H1 (cell line): ENCODE measurements at regions not wholly inside any gene's neighbourhood (a gene's known extent, or its start where the extent isn't known, plus 50 kb on each side); places are given as distances from the start of the nearest gene placed in this dataset.

Experiments used
- CTCF ChIA-PET: fragments of 300-600 bp; sonication (Branson Sonifier 250); formaldehyde crosslinking; loops from one replicate; lab custom pipeline; 2021; ENCODE audit not compliant: partially characterized antibody; lab: Charles Lee
- POLR2A ChIA-PET: fragments of 300-600 bp; sonication (Branson Sonifier 250); formaldehyde crosslinking; loops from one replicate; lab custom pipeline; 2021; ENCODE audit warnings: inconsistent platforms; ENCODE audit not compliant: partially characterized antibody; lab: Charles Lee
- DNase-seq, 2 experiments: peaks; one replicate each; pipeline versions ENCODE4 v3.0.0 to v3.0.0-alpha.2; 2010 to 2022; ENCODE audit warnings: low spot score in 2 of 2, low read depth in 1 of 2, mixed read lengths in 1 of 2
- FAIRE-seq: peaks from 2 replicates; lab custom pipeline; 2011; peaks lifted over from hg19 to GRCh38; lab: Jason Lieb, UNC
- H2AFZ ChIP-seq: 2 replicates; pipeline ENCODE4 v1.8.1; 2012; ENCODE audit warnings: low read length, inconsistent platforms
- H2AK5ac ChIP-seq: 2 replicates; pipeline ENCODE4 v1.6.1; 2013; ENCODE audit warnings: low read depth, low read length
- H2BK120ac ChIP-seq: replicated peaks from 2 replicates; pipeline ENCODE3; 2013; ENCODE audit warnings: low read depth, low read length, inconsistent platforms
- H2BK12ac ChIP-seq: 2 replicates; pipeline ENCODE4 v1.6.1; 2013; ENCODE audit warnings: low read depth, low read length
- H2BK15ac ChIP-seq: 2 replicates; pipeline ENCODE4 v1.6.1; 2013; ENCODE audit warnings: low read length
- H2BK20ac ChIP-seq: 2 replicates; pipeline ENCODE4 v1.6.1; 2013; ENCODE audit warnings: low read length
- H2BK5ac ChIP-seq: 2 replicates; pipeline ENCODE4 v1.6.1; 2013; ENCODE audit warnings: low read depth, low read length
- H3K14ac ChIP-seq: 2 replicates; pipeline ENCODE4 v1.6.1; 2013; ENCODE audit warnings: inconsistent platforms; ENCODE audit not compliant: insufficient read length
- H3K18ac ChIP-seq: 2 replicates; pipeline ENCODE4 v1.6.1; 2013; ENCODE audit warnings: low read length; ENCODE audit errors: extremely low read depth
- H3K23ac ChIP-seq: 2 replicates; pipeline ENCODE4 v1.6.1; 2013; ENCODE audit warnings: inconsistent platforms; ENCODE audit not compliant: insufficient read length
- H3K23me2 ChIP-seq: 2 replicates; pipeline ENCODE4 v1.6.1; 2013; ENCODE audit warnings: low read depth, low read length
- H3K27ac ChIP-seq: 2 replicates; pipeline ENCODE4 v1.6.1; 2011; ENCODE audit warnings: low read depth, low read length, inconsistent platforms
- H3K27me3 ChIP-seq, 4 experiments: replicated peaks in 1 of 4; 1 replicate in 1 of 4; 2 replicates in 3 of 4; pipeline versions ENCODE4 v1.6.1 to v1.8.1; 2011 to 2013; ENCODE audit warnings: low read length in 3 of 4, mild to moderate bottlenecking in 3 of 4, inconsistent platforms in 2 of 4, mixed read lengths in 2 of 4, moderate library complexity in 1 of 4; ENCODE audit not compliant: control insufficient read depth in 3 of 4, insufficient read depth in 3 of 4; ENCODE audit errors: extremely low read depth in 1 of 4
- H3K36me3 ChIP-seq, 4 experiments: 2 replicates each; pipeline versions ENCODE4 v1.6.1 to v1.8.1; 2011 to 2013; ENCODE audit warnings: mild to moderate bottlenecking in 4 of 4, low read length in 3 of 4, moderate library complexity in 2 of 4, control low read depth in 1 of 4, inconsistent platforms in 1 of 4; ENCODE audit not compliant: insufficient read depth in 4 of 4, control insufficient read depth in 2 of 4
- H3K4ac ChIP-seq: replicated peaks from 2 replicates; pipeline ENCODE3; 2013; ENCODE audit warnings: low read length, low read depth, mixed read lengths, inconsistent platforms; ENCODE audit not compliant: insufficient read length
- H3K4me1 ChIP-seq, 4 experiments: replicated peaks in 1 of 4; 1 replicate in 1 of 4; 2 replicates in 3 of 4; pipeline versions ENCODE4 v1.6.1 to v1.8.1; 2011 to 2013; ENCODE audit warnings: low read length in 3 of 4, inconsistent platforms in 2 of 4, mixed read lengths in 1 of 4; ENCODE audit not compliant: insufficient read depth in 4 of 4, control insufficient read depth in 3 of 4
- H3K4me2 ChIP-seq, 2 experiments: 2 replicates each; pipeline versions ENCODE4 v1.6.1 to v1.8.1; 2011 to 2013; ENCODE audit warnings: low read depth in 2 of 2, low read length in 2 of 2, control low read depth in 1 of 2, inconsistent platforms in 1 of 2, mild to moderate bottlenecking in 1 of 2; ENCODE audit not compliant: insufficient read depth in 1 of 2
- H3K4me3 ChIP-seq, 4 experiments: fragments of 200-600, 300-600 bp in 1 of 4; sonication (generic), shearing (Covaris generic), sonication (Bioruptor Twin) in 1 of 4; 2 replicates each; pipeline versions ENCODE4 v1.5.1 to v1.8.1; 2011 to 2016; ENCODE audit warnings: low read length in 4 of 4, low read depth in 3 of 4, control low read depth in 2 of 4, inconsistent platforms in 2 of 4, mild to moderate bottlenecking in 2 of 4, mixed read lengths in 1 of 4, moderate library complexity in 1 of 4; ENCODE audit not compliant: insufficient read depth in 2 of 4; ENCODE audit errors: extremely low read depth in 1 of 4
- H3K56ac ChIP-seq: replicated peaks from 2 replicates; pipeline ENCODE3; 2013; ENCODE audit warnings: low read depth, mild to moderate bottlenecking, mixed read lengths, low read length, inconsistent platforms; ENCODE audit not compliant: insufficient read length
- H3K79me1 ChIP-seq: 2 replicates; pipeline ENCODE4 v1.6.1; 2013; ENCODE audit warnings: low read depth, low read length, control low read depth
- H3K79me2 ChIP-seq, 2 experiments: 2 replicates each; pipeline versions ENCODE4 v1.6.1 to v1.8.1; 2012 to 2013; ENCODE audit warnings: low read length in 2 of 2, mild to moderate bottlenecking in 2 of 2, inconsistent platforms in 1 of 2; ENCODE audit not compliant: insufficient read depth in 2 of 2, control insufficient read depth in 1 of 2
- H3K9ac ChIP-seq, 4 experiments: replicated peaks in 1 of 4; 1 replicate in 1 of 4; 2 replicates in 3 of 4; pipeline versions ENCODE4 v1.6.1 to v1.8.1; 2011 to 2013; ENCODE audit warnings: low read depth in 3 of 4, low read length in 3 of 4, control low read depth in 2 of 4, mild to moderate bottlenecking in 2 of 4, moderate library complexity in 2 of 4, inconsistent platforms in 1 of 4; ENCODE audit errors: extremely low read depth in 1 of 4
- H3K9me3 ChIP-seq, 2 experiments: 2 replicates each; pipeline versions ENCODE4 v1.6.1 to v1.8.1; 2012 to 2013; ENCODE audit warnings: mild to moderate bottlenecking in 2 of 2, moderate library complexity in 2 of 2, control low read depth in 1 of 2, inconsistent platforms in 1 of 2, low read depth in 1 of 2, low read length in 1 of 2, mixed read lengths in 1 of 2; ENCODE audit not compliant: insufficient read depth in 2 of 2
- H4K20me1 ChIP-seq, 2 experiments: replicated peaks in 1 of 2; 2 replicates each; pipeline versions ENCODE3 to v1.8.1; 2011 to 2013; ENCODE audit warnings: inconsistent platforms in 2 of 2, low read length in 2 of 2, mild to moderate bottlenecking in 1 of 2; ENCODE audit not compliant: insufficient read depth in 2 of 2, control insufficient read depth in 1 of 2
- H4K5ac ChIP-seq: 2 replicates; pipeline ENCODE4 v1.6.1; 2013; ENCODE audit warnings: low read length, low read depth, mixed read lengths, inconsistent platforms; ENCODE audit not compliant: insufficient read length
- H4K8ac ChIP-seq: 2 replicates; pipeline ENCODE4 v1.8.0; 2013; ENCODE audit warnings: mild to moderate bottlenecking, moderate library complexity, low read length, inconsistent platforms; ENCODE audit not compliant: insufficient read depth; ENCODE audit errors: extremely low read depth
- H4K91ac ChIP-seq: replicated peaks from 2 replicates; pipeline ENCODE3; 2013; ENCODE audit warnings: low read length, mixed read lengths, inconsistent platforms; ENCODE audit not compliant: insufficient read length
- KDM4A ChIP-seq: IDR thresholded peaks from one replicate; pipeline ENCODE4 v1.7.1; 2012; ENCODE audit warnings: low read depth, mild to moderate bottlenecking, moderate library complexity, low read length, inconsistent platforms; ENCODE audit not compliant: severe bottlenecking
- PHF8 ChIP-seq: fragments of 200-600 bp; sonication (generic); conservative IDR thresholded peaks from 2 replicates; pipeline ENCODE4 v1.7.1; 2012; ENCODE audit warnings: low read depth, mild to moderate bottlenecking, inconsistent platforms, low read length, moderate library complexity
- TCF12 ChIP-seq: IDR thresholded peaks from 2 replicates; pipeline ENCODE4 v1.6.1; 2011; ENCODE audit warnings: low read depth, mild to moderate bottlenecking, low read length
- WGBS, 2 experiments: shearing (Covaris generic) in 1 of 2; methylation state at CpG; one replicate each; pipeline versions ENCODE4 v1.1.6 to v1.1.7; 2013 to 2015; ENCODE audit warnings: low lambda C conversion rate in 2 of 2, mixed read lengths in 2 of 2, inconsistent platforms in 1 of 2, low coverage in 1 of 2, missing lambda C conversion rate in 1 of 2; ENCODE audit not compliant: insufficient replicate concordance in 2 of 2, insufficient coverage in 1 of 2, insufficient read length in 1 of 2; ENCODE audit errors: extremely low coverage in 1 of 2, missing lambda C conversion rate in 1 of 2; 5-methylcytosine and 5-hydroxymethylcytosine counted together

- CTCF ChIA-PET: interaction anchor here (0.7 to 2.0 kb wide), 6 partner anchors 9 to 177 kb away, joined by 3 to 6 read pairs (median 4); no protein-coding TSS in a partner anchor
These were observed 175.7 kb downstream of the VEGFA start for GRCh38 chr6:43945768-43946080.

More at GRCh38 chr6:43945768-43946080, 175.7 kb downstream of the VEGFA start:
- Histone ChIP-seq H4K5ac (no peak overlapping the region), H3K79me1 (no peaks in the 10 kb centered on the region), H3K23ac (no peak overlapping the region), H2BK120ac (no peak overlapping the region), H4K8ac (no peak overlapping the region), H4K91ac (no peak overlapping the region), H3K23me2 (no peaks in the 10 kb centered on the region), H4K20me1 (no peaks in the 10 kb centered on the region), H3K36me3 (no peaks in the 10 kb centered on the region), H2AK5ac (no peak overlapping the region), H3K18ac (no peak overlapping the region), H3K4ac (no peak overlapping the region), H2BK20ac (no peak overlapping the region), H2BK15ac (no peak overlapping the region), H3K4me3 (no peak overlapping the region), H3K27me3 (no peaks in the 10 kb centered on the region), H3K4me1 (peaks cover 0 to 6% (median 0%) of the 10 kb centered on the region in 4 experiments; a peak in 4 of 7 replicates), H3K27ac (no peak overlapping the region), H3K56ac (no peak overlapping the region), H2BK12ac (no peak overlapping the region), H2BK5ac (no peak overlapping the region), H3K9me3 (no peaks in the 10 kb centered on the region), H3K79me2 (no peaks in the 10 kb centered on the region), H2AFZ (no peak overlapping the region), H3K14ac (no peak overlapping the region), H3K9ac (no peak overlapping the region), H3K4me2 (no peak overlapping the region)
- 93% methylated on average over 2 of the region's 2 CpGs; no CpG with 5 or more reads in 1 of the 2 experiments for WGBS, 2 experiments
- FAIRE-seq: no peak
- TF ChIP-seq PHF8 (no peak), TCF12 (no peak), KDM4A (no peak)
- DNase-seq: no peak
- POLR2A ChIA-PET: interaction anchor here (1.1 to 1.7 kb wide), 3 partner anchors 19 to 175 kb away, joined by 4 to 6 read pairs (median 5); partner anchors contain the start of gene VEGFA
